CD1c-positive myeloid dendritic cell (primary cell): ENCODE measurements at regions not wholly inside any gene's neighbourhood (a gene's known extent, or its start where the extent isn't known, plus 50 kb on each side); places are given as distances from the start of the nearest gene placed in this dataset.
A peak's percentile ranks its signal among the peaks of the same experiment; 100 is the strongest.

Experiments
- DNase-seq: peaks from one replicate; pipeline ENCODE4 v3.0.0-alpha.2; 2016; ENCODE audit errors: extremely low spot score

GRCh38 chr11:108994887-108995286 is 330.0 kb downstream of the DDX10 start:
- peak; percentile 68 for DNase-seq

- DNase-seq, result no peak
Measured at GRCh38 chr11:108997826-108998225, 333.0 kb downstream of the DDX10 start.

GRCh38 chr11:109000531-109000930 is 335.7 kb downstream of the DDX10 start:
- DNase-seq, result no peak

GRCh38 chr11:109001585-109001984 is 336.7 kb downstream of the DDX10 start:
- DNase-seq, result no peak

- no peak for DNase-seq
Measured at GRCh38 chr11:109012991-109013390, 348.1 kb downstream of the DDX10 start.

GRCh38 chr11:109015283-109015682 is 350.4 kb downstream of the DDX10 start:
- DNase-seq, result no peak

- DNase-seq, result no peak
Measured at GRCh38 chr11:109016724-109017123, 351.9 kb downstream of the DDX10 start.

- no peak for DNase-seq
Measured at GRCh38 chr11:109017489-109017888, 352.6 kb downstream of the DDX10 start.

- no peak for DNase-seq
Measured at GRCh38 chr11:109018639-109019038, 353.8 kb downstream of the DDX10 start.

GRCh38 chr11:109019342-109019936 is 354.6 kb downstream of the DDX10 start:
- no peak for DNase-seq

GRCh38 chr11:109023036-109023435 is 358.2 kb downstream of the DDX10 start:
- peak; percentile 64 for DNase-seq

GRCh38 chr11:109026891-109027489 is 362.1 kb downstream of the DDX10 start:
- no peak for DNase-seq

- no peak for DNase-seq
Measured at GRCh38 chr11:109027851-109028250, 363.0 kb downstream of the DDX10 start.

GRCh38 chr11:109029927-109030326 is 365.1 kb downstream of the DDX10 start:
- no peak for DNase-seq

GRCh38 chr11:109033627-109034338 is 368.9 kb downstream of the DDX10 start:
- no peak for DNase-seq

GRCh38 chr11:109034339-109034696 is 369.4 kb downstream of the DDX10 start:
- no peak for DNase-seq

GRCh38 chr11:109035284-109035683 is 370.4 kb downstream of the DDX10 start:
- no peak for DNase-seq

- no peak for DNase-seq
Measured at GRCh38 chr11:109036011-109036410, 371.1 kb downstream of the DDX10 start.

GRCh38 chr11:109037856-109038780 is 373.2 kb downstream of the DDX10 start:
- no peak for DNase-seq

- DNase-seq, result no peak
Measured at GRCh38 chr11:109039611-109040010, 374.7 kb downstream of the DDX10 start.

- no peak for DNase-seq
Measured at GRCh38 chr11:109040303-109040702, 375.4 kb downstream of the DDX10 start.

- no peak for DNase-seq
Measured at GRCh38 chr11:109041876-109042275, 377.0 kb downstream of the DDX10 start.
